GM21529 (cell line): ENCODE measurements at regions not wholly inside any gene's neighbourhood (a gene's known extent, or its start where the extent isn't known, plus 50 kb on each side); places are given as distances from the start of the nearest gene placed in this dataset.

ENCODE experiments used
- ATAC-seq: cut with Tn5 transposase; IDR thresholded peaks from one replicate; pipeline ENCODE4 v1.9.1; 2021; ENCODE audit not compliant: unreplicated experiment

DNA sequence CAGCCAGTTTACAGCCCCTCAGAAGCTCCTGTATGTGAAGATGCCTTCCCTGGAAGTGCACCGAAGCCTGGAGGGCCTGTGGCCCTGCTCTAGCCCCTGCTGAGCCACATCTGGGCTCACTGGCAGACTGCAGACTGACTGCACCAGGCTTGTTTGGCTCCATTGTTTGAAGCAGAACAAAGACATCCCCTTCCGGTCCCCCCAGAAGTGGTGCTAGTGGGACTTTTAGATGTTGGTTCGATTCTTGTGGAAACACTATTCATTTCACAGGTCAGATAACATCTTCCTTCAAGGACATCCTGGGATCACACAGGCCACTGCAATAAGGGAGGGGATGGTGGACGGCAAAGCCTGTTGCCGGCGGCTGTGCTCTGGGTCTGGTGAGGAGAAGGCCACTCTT, 57.8 kb upstream of the CBLN2 start:
- ATAC-seq: no peak

GRCh38 chr18:72601481-72601880, 57.3 kb upstream of the CBLN2 start:
- no peak for ATAC-seq
